Heart left ventricle (tissue), 16 donors: ENCODE measurements at regions not wholly inside any gene's neighbourhood (a gene's known extent, or its start where the extent isn't known, plus 50 kb on each side); places are given as distances from the start of the nearest gene placed in this dataset.

ENCODE experiments used
- ATAC-seq, 4 donors: fragments of 200-7000 bp; cut with Tn5 transposase; one replicate each; pipeline ENCODE4 v1.9.1; 2020 to 2022; ENCODE audit warnings: moderate library complexity in 4 of 4, mild to moderate bottlenecking in 3 of 4, moderate number of reproducible peaks in 1 of 4
- DNase-seq, 5 donors: peaks; one replicate each; pipeline ENCODE4 v3.0.0-alpha.2; 2020
- H3K27ac ChIP-seq, 12 donors: fragments of 200-600 bp; sonication (generic) in 4 of 12; one replicate each; pipeline versions ENCODE4 v1.5.0 to v1.8.0; 2016 to 2022; ENCODE audit warnings: mild to moderate bottlenecking in 2 of 12
- H3K27me3 ChIP-seq, 9 donors: fragments of 200-600 bp; sonication (generic) in 2 of 9; one replicate each; pipeline versions ENCODE4 v1.5.1 to v1.8.0; 2016 to 2022; ENCODE audit warnings: mild to moderate bottlenecking in 3 of 9
- H3K36me3 ChIP-seq, 9 donors: fragments of 200-600 bp; sonication (generic) in 2 of 9; one replicate each; pipeline versions ENCODE4 v1.5.0 to v1.8.0; 2018 to 2022; ENCODE audit warnings: mild to moderate bottlenecking in 2 of 9
- H3K4me1 ChIP-seq, 12 donors: fragments of 200-600 bp; sonication (generic) in 4 of 12; one replicate each; pipeline versions ENCODE4 v1.5.0 to v1.8.0; 2016 to 2022; ENCODE audit warnings: mild to moderate bottlenecking in 3 of 12
- H3K4me3 ChIP-seq, 12 donors: fragments of 200-600 bp; sonication (generic) in 4 of 12; one replicate each; pipeline versions ENCODE4 v1.5.0 to v1.8.0; 2017 to 2022; ENCODE audit warnings: mild to moderate bottlenecking in 9 of 12, moderate library complexity in 4 of 12
- H3K9me3 ChIP-seq, 12 donors: fragments of 200-600 bp; sonication (generic) in 4 of 12; one replicate each; pipeline versions ENCODE4 v1.5.0 to v1.8.0; 2016 to 2022; ENCODE audit warnings: mild to moderate bottlenecking in 1 of 12
- POLR2A ChIP-seq, 2 donors: fragments of 450-650 bp; IDR thresholded peaks; one replicate each; pipeline ENCODE4 v1.6.1; 2017; ENCODE audit warnings: antibody characterized with exemption in 2 of 2, mild to moderate bottlenecking in 2 of 2, moderate library complexity in 2 of 2
- WGBS, 4 donors: extraction: QIAGEN DNeasy Blood & Tissue Kit in 2 of 4; methylation state at CpG; one replicate each; pipeline versions ENCODE4 v1.1.5 to v1.1.7; 2013 to 2018; 5-methylcytosine and 5-hydroxymethylcytosine counted together
- intact Hi-C, 10 donors: fragments of 100-400 bp; cut with DNase I; formaldehyde crosslinking; loops; one replicate each; pipeline versions ENCODE4 v1.11.1 to v1.14.2; 2022
- TF ChIP-seq, protein P1 (sequence below), 12 donors: fragments of 200-600 bp; sonication (generic) in 4 of 12; IDR thresholded peaks; one replicate each; pipeline versions ENCODE4 v1.5.0 to v1.8.0; 2018 to 2022; ENCODE audit warnings: antibody characterized with exemption in 12 of 12, mild to moderate bottlenecking in 5 of 12
- donor health status: ischemic (EF 13 %, LVEDD 7.1; RV severe dilation, severe dysfunction).
- donor health status: healthy with polysubstance abuse.
- donor health status: DM: no; HTN: yes; CAD: no.
- donor health status: DM: no; HTN: no; CAD: no.
- donor health status: ischemic (EF 25% LVEDD 6.9; RV normal size, moderate dysfunction).
- donor health status: ischemic (EF 25% LVEDD 5.7; RV mildly dilated, moderate dysfunction).
- donor health status: healthy.
- donor health status: DM: yes; HTN: yes; CAD: no.
- donor health status: ischemic (EF 35%, LVEDD 5.7; RV mildly dilated, moderate dysfunction).
- donor health status: nonischemic (EF 11% LVEDD 7.7; RV severe dilation, severe dysfunction).
- donor health status: DM: yes; HTN: yes; CAD: no.
- donor health status: PGD.
- donor health status: ischemic (EF 29% LVEDD 5.4; RV normal size, mild dysfunction).
- donor health status: nonischemic (EF 23%, LVEDD 6.1; RV moderate dilation, normal function).

DNA sequence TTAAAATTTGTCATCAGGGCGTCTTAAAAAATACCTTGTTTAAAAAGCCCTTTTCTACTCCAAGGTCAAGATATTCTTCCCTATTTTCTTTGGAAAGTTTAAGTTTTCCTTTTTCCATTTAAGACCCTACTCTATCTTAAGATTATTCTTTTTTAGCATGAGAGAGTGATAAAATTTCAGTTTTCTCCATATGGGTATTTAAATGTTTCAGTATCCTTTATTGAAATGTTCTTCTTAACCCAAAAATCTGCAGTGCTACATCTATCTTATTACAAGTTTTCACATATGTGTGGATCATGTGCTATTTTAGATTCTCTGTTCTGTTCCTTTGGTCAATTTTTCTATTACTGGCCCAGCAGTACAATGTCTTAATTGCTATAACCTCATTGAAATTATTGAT, 202.2 kb downstream of the TTC6 start:
- ATAC-seq: no peak

DNA sequence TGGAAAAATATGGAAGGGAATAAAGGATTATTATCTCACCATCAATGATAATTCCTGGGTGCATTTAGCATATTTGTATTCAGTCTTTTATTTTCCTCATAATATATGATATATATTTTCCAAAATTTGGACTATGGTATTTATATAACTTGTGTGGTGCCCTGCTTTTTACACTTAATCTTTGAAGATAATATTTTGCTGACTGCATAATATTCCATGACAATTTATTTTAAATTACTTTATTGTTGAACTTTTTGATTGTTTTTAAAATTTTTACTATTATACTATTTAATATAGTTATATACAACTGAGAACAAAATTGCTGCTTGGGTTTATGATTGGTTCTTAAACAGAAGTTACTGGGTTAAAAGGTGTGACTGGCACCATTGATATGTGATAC, 212.3 kb downstream of the TTC6 start:
- intact Hi-C loops: no loop called here
- Histone ChIP-seq H3K36me3 (no peaks in the 10 kb centered on the region), H3K9me3 (no peaks in the 10 kb centered on the region), H3K4me3 (no peak overlapping the region), H3K27ac (no peak overlapping the region), H3K27me3 (no peaks in the 10 kb centered on the region), H3K4me1 (no peaks in the 10 kb centered on the region)
- ATAC-seq (no peak), DNase-seq (no peak)
- TF ChIP-seq POLR2A (IDR thresholded peaks at IDR 0.05): no peak
- TF ChIP-seq, protein P1, sequence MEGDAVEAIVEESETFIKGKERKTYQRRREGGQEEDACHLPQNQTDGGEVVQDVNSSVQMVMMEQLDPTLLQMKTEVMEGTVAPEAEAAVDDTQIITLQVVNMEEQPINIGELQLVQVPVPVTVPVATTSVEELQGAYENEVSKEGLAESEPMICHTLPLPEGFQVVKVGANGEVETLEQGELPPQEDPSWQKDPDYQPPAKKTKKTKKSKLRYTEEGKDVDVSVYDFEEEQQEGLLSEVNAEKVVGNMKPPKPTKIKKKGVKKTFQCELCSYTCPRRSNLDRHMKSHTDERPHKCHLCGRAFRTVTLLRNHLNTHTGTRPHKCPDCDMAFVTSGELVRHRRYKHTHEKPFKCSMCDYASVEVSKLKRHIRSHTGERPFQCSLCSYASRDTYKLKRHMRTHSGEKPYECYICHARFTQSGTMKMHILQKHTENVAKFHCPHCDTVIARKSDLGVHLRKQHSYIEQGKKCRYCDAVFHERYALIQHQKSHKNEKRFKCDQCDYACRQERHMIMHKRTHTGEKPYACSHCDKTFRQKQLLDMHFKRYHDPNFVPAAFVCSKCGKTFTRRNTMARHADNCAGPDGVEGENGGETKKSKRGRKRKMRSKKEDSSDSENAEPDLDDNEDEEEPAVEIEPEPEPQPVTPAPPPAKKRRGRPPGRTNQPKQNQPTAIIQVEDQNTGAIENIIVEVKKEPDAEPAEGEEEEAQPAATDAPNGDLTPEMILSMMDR (IDR thresholded peaks at IDR 0.05): no peak

More for the DNA sequence above, 202.2 kb downstream of the TTC6 start:
- Histone ChIP-seq H3K27ac (no peak overlapping the region), H3K4me3 (no peak overlapping the region), H3K36me3 (no peaks in the 10 kb centered on the region), H3K27me3 (no peaks in the 10 kb centered on the region), H3K4me1 (no peaks in the 10 kb centered on the region), H3K9me3 (no peaks in the 10 kb centered on the region)
- WGBS, 4 donors: 0 to 57% (median 26%) methylated on average over 1 of the region's 1 CpG
- TF ChIP-seq, protein P1 (IDR thresholded peaks at IDR 0.05): no peak
- no peak for TF ChIP-seq POLR2A (IDR thresholded peaks at IDR 0.05)
- intact Hi-C loops: no loop called here
- DNase-seq: no peak

DNA sequence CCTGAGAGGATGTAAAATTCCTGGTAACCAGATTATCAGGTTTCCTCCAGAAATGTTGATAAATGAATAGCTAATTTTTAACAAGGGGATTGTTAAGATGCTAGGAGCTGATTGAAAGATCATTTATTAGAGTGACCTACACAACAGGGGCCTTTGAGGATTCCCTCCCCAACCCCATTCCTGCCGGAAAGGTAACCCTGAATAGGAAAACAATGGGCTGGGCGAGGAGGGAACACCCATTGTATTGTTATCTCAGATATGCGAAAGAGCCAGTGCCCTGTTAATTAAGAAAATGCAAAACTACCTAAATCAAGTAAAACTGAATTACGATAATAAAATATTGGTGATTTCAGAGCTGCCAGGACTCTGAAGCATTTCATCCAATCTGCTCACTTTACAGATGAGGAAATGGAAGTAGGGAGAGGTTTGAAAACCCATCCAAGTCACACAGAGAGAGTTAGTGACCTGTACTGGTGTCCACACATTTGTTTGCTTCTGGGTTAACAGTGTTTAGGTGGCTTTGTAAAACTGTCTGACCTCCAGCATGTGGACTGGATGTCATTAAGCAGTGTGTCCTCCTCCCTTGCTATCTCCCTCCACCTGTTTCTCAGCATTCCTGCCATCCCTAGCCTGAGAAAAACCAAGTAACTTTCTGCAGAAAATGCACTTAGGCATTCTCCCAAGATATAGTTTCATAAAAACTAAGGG, 214.8 kb downstream of the TTC6 start:
- Histone ChIP-seq H3K4me1 (no peaks in the 10 kb centered on the region), H3K9me3 (no peaks in the 10 kb centered on the region), H3K36me3 (no peaks in the 10 kb centered on the region), H3K27me3 (no peaks in the 10 kb centered on the region), H3K27ac (no peak overlapping the region), H3K4me3 (no peak overlapping the region)
- DNase-seq (no peak), ATAC-seq (no peak)
- WGBS, 4 donors: 65 to 70% (median 69%) methylated on average over 4 of the region's 4 CpGs
- TF ChIP-seq, protein P1 (IDR thresholded peaks at IDR 0.05): no peak
- no peak for TF ChIP-seq POLR2A (IDR thresholded peaks at IDR 0.05)
- intact Hi-C loops: no loop called here

DNA sequence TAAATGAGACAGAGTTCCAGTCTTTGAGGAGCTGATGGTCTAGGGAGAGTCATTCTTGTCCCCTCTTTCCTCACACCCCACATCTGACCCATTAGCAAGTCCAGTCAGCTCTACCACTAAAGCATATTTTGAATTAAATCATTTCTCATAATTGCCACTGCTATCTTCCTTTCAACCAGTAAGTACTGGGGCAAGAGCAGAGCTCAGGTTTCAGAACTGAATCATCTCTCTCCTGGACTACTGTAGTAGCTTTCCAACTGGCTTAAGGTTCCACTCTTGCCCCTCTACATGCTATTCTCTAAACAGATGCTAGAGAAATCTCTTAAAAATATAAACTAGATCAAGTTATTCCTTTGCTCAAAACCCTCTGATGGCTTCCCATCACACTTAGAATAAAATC, 218.3 kb downstream of the TTC6 start:
- intact Hi-C loops: no loop called here
- Histone ChIP-seq H3K36me3 (no peaks in the 10 kb centered on the region), H3K27ac (no peak overlapping the region), H3K27me3 (no peaks in the 10 kb centered on the region), H3K4me1 (no peaks in the 10 kb centered on the region), H3K4me3 (no peak overlapping the region), H3K9me3 (no peaks in the 10 kb centered on the region)
- DNase-seq: no peak
- no peak for ATAC-seq
- TF ChIP-seq POLR2A (IDR thresholded peaks at IDR 0.05): no peak
- TF ChIP-seq, protein P1 (IDR thresholded peaks at IDR 0.05): no peak
